Mesodermal cell (in vitro differentiated cells): ENCODE measurements at regions not wholly inside any gene's neighbourhood (a gene's known extent, or its start where the extent isn't known, plus 50 kb on each side); places are given as distances from the start of the nearest gene placed in this dataset.

Source experiments
- H3K27ac ChIP-seq: 2 replicates; pipeline ENCODE4 v1.7.0; 2013; ENCODE audit warnings: mild to moderate bottlenecking, low read depth, low read length, moderate library complexity; ENCODE audit not compliant: severe bottlenecking
- H3K36me3 ChIP-seq: 2 replicates; pipeline ENCODE4 v1.7.1; 2013; ENCODE audit warnings: mild to moderate bottlenecking, low read length, moderate library complexity; ENCODE audit not compliant: control insufficient read depth, insufficient read depth
- H3K4me1 ChIP-seq: one replicate; pipeline ENCODE4 v1.7.1; 2013; ENCODE audit warnings: mild to moderate bottlenecking, low read length; ENCODE audit not compliant: insufficient read depth, control insufficient read depth, poor library complexity, severe bottlenecking
- H3K4me3 ChIP-seq: 2 replicates; pipeline ENCODE4 v1.7.0; 2013; ENCODE audit warnings: low read length, control low read depth, mild to moderate bottlenecking; ENCODE audit not compliant: insufficient read depth, poor library complexity, severe bottlenecking; ENCODE audit errors: extremely low read depth
- H3K9me3 ChIP-seq: 2 replicates; pipeline ENCODE4 v1.7.1; 2013; ENCODE audit warnings: mild to moderate bottlenecking, low read length, moderate library complexity; ENCODE audit not compliant: control insufficient read depth
- WGBS, 2 experiments: methylation state at CpG; one replicate each; pipeline ENCODE4 v1.1.5; 2013; ENCODE audit warnings: missing lambda C conversion rate in 2 of 2; ENCODE audit not compliant: insufficient coverage in 2 of 2; 5-methylcytosine and 5-hydroxymethylcytosine counted together

- Histone ChIP-seq H3K9me3 (no peaks in the 10 kb centered on the region), H3K4me1 (no peaks in the 10 kb centered on the region), H3K36me3 (no peaks in the 10 kb centered on the region), H3K27ac (no peak overlapping the region), H3K4me3 (no peak overlapping the region)
- WGBS, 2 experiments: no CpG with 5 or more reads among the region's 2 CpGs
Observed at GRCh38 chr3:81962396-81962795, 201.0 kb upstream of the GBE1 start.

GRCh38 chr3:81958972-81959640, 197.7 kb upstream of the GBE1 start:
- H3K36me3 ChIP-seq: no peaks in the 10 kb centered on the region
- no peak overlapping the region for H3K27ac ChIP-seq
- H3K9me3 ChIP-seq: no peaks in the 10 kb centered on the region
- WGBS, 2 experiments: 60% methylated on average over 1 of the region's 2 CpGs; no CpG with 5 or more reads in 1 of the 2 experiments
- no peaks in the 10 kb centered on the region for H3K4me1 ChIP-seq
- H3K4me3 ChIP-seq: no peak overlapping the region

- Histone ChIP-seq H3K4me1 (no peaks in the 10 kb centered on the region), H3K36me3 (no peaks in the 10 kb centered on the region), H3K9me3 (no peaks in the 10 kb centered on the region), H3K4me3 (no peak overlapping the region), H3K27ac (no peak overlapping the region)
- WGBS, 2 experiments: 90% methylated on average over 1 to 2 of the region's 4 CpGs
Observed at GRCh38 chr3:81955878-81956277, 194.4 kb upstream of the GBE1 start.

- Histone ChIP-seq H3K27ac (no peak overlapping the region), H3K4me3 (no peak overlapping the region), H3K4me1 (no peaks in the 10 kb centered on the region), H3K9me3 (no peaks in the 10 kb centered on the region), H3K36me3 (no peaks in the 10 kb centered on the region)
- 97 to 100% methylated on average over 3 to 4 of the region's 5 CpGs for WGBS, 2 experiments
Observed at GRCh38 chr3:81953111-81953510, 191.7 kb upstream of the GBE1 start.

GRCh38 chr3:81952141-81952540, 190.7 kb upstream of the GBE1 start:
- 86 to 100% methylated on average over 2 of the region's 3 CpGs for WGBS, 2 experiments
- H3K9me3 ChIP-seq: no peaks in the 10 kb centered on the region
- H3K27ac ChIP-seq: no peak overlapping the region
- H3K4me3 ChIP-seq: no peak overlapping the region
- H3K4me1 ChIP-seq: no peaks in the 10 kb centered on the region
- H3K36me3 ChIP-seq: no peaks in the 10 kb centered on the region

- WGBS, 2 experiments: 93 to 96% methylated on average over 3 of the region's 4 CpGs
- H3K4me1 ChIP-seq: no peaks in the 10 kb centered on the region
Observed at GRCh38 chr3:81951636-81952035, 190.2 kb upstream of the GBE1 start.

GRCh38 chr3:81951106-81951505, 189.7 kb upstream of the GBE1 start:
- Histone ChIP-seq H3K27ac (no peak overlapping the region), H3K4me1 (no peaks in the 10 kb centered on the region), H3K36me3 (no peaks in the 10 kb centered on the region), H3K9me3 (no peaks in the 10 kb centered on the region), H3K4me3 (no peak overlapping the region)
- WGBS, 2 experiments: 60 to 82% methylated on average over 1 to 4 of the region's 6 CpGs

More at GRCh38 chr3:81951636-81952035, 190.2 kb upstream of the GBE1 start:
- H3K9me3 ChIP-seq: no peaks in the 10 kb centered on the region
- no peak overlapping the region for H3K4me3 ChIP-seq
- no peaks in the 10 kb centered on the region for H3K36me3 ChIP-seq
- H3K27ac ChIP-seq: no peak overlapping the region

GRCh38 chr3:81947359-81947758, 185.9 kb upstream of the GBE1 start:
- 83% methylated on average over 1 of the region's 1 CpG; no CpG with 5 or more reads in 1 of the 2 experiments for WGBS, 2 experiments
- H3K36me3 ChIP-seq: no peaks in the 10 kb centered on the region
- no peaks in the 10 kb centered on the region for H3K4me1 ChIP-seq
- H3K27ac ChIP-seq: no peak overlapping the region
- H3K4me3 ChIP-seq: no peak overlapping the region
- no peaks in the 10 kb centered on the region for H3K9me3 ChIP-seq

DNA sequence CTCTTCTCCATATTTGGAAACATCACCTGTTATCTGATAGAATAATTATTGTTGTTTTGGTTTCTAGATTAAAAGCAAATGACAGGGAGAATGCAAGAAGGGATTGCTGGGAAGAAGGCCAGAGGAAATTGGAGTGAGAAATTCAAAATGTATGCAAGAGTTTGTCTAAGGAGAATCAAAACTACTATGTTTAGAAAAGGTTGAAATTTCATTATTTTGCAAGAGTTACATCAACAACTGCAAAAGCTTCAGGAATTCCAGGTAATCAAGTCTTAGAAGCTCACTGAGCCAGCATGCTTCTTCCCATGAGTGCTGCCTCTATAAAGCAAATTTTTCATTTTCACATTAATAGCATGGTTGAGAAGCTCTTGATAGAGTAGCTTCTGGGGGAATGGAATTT, 177.2 kb upstream of the GBE1 start:
- H3K9me3 ChIP-seq: no peaks in the 10 kb centered on the region
- no peak overlapping the region for H3K27ac ChIP-seq
- no peaks in the 10 kb centered on the region for H3K4me1 ChIP-seq
- H3K36me3 ChIP-seq: no peaks in the 10 kb centered on the region
- no peak overlapping the region for H3K4me3 ChIP-seq

DNA sequence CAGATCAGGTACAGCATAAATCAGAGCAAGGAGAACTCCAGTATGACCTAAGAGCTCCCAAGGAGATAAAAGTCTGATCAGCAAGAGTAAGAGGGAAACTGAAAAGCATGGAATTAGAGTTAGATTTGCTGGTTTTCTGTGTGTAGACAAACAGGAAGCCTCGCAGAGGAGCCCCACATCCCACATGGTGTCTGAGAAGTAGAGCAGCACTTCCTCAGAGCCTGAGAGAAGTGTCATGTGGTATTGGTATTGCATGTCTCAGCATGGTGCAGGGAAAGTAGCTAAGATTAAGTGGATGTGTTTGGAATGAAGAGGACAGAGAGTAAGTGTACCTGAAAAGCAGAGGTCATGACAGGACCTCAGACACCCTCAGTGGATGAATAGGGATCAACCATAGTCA, 175.4 kb upstream of the GBE1 start:
- Histone ChIP-seq H3K9me3 (no peaks in the 10 kb centered on the region), H3K36me3 (no peaks in the 10 kb centered on the region), H3K4me1 (no peaks in the 10 kb centered on the region), H3K27ac (no peak overlapping the region), H3K4me3 (no peak overlapping the region)
- 82 to 100% methylated on average over 1 of the region's 1 CpG for WGBS, 2 experiments

- H3K4me1 ChIP-seq: no peaks in the 10 kb centered on the region
- H3K36me3 ChIP-seq: no peaks in the 10 kb centered on the region
- no peak overlapping the region for H3K27ac ChIP-seq
- H3K4me3 ChIP-seq: no peak overlapping the region
- no peaks in the 10 kb centered on the region for H3K9me3 ChIP-seq
- 100% methylated on average over 1 of the region's 4 CpGs for WGBS, 2 experiments
Observed at GRCh38 chr3:81932681-81933080, 171.2 kb upstream of the GBE1 start.
